DMS153 treated with DMSO at 0.1 percent for 48 hours (cell line): ENCODE measurements at regions not wholly inside any gene's neighbourhood (a gene's known extent, or its start where the extent isn't known, plus 50 kb on each side); places are given as distances from the start of the nearest gene placed in this dataset.

Source experiments
- DNase-seq: peaks from one replicate; lab custom pipeline; 2025; ENCODE audit not compliant: unreplicated experiment; lab: John Stamatoyannopoulos, UW

DNA sequence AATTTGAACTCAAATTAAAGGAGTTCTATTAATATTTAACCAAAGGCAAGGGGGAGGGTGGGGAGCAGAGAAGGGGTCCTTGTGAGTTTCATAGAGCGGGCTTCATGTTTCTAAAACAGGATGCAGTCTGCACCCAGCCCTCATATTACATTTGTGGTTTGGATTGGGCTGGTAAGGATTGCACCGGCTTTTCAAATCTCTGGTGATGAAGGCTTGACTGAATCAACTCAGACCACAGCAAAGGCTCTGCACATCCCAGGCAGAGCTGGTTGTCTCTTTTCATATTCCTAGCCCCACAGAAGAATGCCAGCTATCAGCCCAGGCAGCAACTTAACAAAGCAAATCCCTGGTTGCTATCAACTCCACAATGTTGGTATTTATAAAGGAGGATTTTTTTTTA lies 1221.4 kb downstream of the VRK1 start:
- DNase-seq, result no peak

DNA sequence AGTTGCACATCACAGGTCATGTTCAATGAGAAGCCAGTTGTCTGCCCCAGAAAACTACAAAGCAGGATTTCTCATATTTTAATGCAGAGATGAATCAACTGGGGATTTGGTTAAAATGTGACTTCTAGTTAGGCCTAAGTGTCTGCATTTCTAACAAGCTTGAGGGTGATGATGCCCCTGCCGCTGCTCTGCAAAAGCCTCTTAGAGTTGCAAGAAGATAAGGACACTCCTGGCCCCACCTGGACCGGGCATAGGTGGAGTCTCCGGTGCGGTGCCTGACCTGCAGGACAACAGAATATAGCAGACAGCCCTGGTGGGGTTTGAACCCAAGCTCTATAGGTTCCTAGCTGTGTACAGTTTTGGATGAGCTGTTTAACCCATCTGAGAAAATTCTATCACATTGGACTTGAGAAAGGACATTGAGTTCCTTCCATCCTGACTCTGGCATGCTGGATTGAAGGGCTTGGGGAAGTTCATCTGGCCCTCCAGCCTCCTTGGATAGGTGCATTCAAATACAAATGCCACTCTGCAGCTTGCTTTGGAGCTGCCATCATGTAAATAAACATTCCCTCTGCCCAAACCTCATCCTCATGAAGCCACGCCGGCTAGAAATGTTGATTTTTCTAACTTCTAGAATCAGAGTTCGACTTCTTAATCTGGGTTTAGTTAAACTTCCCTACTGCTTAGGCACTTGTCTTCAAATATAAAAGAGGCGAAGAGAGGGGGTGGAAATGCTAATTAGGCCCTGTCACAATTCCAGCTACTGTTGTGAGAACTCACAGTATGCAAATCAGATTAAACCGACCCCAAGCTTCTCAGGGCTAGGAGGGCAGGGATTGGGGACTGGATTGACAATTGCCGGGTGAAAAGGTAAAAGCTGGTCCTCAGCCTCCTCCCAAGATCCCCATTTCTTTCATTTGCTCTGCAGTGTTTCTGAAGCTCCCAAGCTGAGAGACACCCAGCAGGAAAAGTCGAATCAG lies 1225.6 kb downstream of the VRK1 start:
- DNase-seq, result no peak

DNA sequence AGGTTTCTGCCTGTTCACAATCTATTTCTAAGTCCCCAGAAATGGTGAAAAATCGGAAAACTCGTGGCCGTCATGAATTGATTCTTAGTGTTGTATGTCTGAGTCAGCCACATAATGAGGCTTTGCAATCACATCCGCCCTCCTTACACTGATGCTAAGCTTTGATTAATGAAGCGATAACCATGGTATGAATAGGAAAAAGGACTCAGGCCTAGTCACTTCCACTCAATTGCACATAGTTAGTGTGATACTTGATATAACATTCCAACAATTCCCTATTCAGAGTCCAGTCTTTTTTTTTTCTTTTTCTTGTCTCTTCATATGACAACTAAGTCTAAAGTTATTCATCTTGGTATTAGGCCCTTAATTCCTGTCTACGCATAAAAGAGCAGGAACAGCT lies 1231.0 kb downstream of the VRK1 start:
- DNase-seq, result no peak

DNA sequence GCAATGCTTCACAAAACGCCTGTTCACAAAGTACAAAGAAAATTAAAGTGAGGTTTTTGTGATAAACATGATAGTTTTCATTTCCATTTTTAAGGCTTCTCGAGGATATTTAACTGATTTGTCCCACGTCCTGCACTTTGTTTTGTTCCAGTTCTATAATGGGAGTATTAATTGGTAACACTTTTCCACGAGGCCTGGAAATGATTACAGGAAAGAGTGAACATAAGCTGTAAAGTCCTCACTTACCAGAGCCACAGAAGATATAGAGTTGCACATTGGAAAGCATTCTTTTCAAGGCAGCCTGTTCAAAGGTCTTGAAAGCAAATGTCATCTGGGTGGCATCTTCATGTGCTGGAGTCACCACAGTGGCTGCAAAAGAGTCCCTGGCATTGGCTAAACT lies 1236.6 kb downstream of the BCL11B start:
- no peak for DNase-seq

DNA sequence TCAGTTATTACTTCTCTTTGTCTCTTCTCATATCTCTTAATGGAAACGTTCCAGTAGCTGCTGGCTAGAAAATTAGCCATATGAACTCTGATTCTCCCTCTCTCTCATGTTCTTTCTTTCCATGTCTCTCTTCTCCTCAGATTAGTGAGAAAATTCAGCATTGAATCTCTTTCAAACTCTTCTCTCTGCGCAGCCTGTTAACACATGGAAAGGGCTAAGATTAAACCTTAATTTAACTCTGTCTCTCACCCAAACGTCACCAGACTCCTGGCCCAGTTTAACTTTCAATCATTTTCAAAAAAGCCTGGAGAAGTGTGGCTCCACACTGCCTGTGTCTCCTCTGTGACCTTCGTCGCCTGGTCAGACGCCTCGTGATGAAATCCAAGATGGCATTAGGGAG lies 1234.2 kb downstream of the BCL11B start:
- no peak for DNase-seq

DNA sequence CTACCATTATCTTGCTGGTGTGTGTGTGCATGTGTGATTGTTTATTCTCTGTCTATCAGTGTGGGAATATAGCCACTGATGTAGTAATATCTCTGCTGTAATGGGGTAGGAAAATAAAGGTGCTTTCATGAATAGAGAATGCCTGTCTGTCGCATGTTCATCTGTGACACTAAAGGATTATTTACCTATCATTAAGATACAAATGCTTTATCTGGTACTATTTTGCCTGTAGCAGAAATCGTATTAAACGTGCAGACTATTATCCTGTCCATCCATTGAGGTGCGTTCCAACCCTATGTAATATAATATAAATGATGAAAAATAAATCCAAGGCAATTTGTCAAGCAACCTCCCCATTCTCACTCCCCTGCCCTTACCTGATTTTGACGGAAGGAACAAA lies 1215.1 kb downstream of the BCL11B start:
- peak; percentile 12 for DNase-seq

DNA sequence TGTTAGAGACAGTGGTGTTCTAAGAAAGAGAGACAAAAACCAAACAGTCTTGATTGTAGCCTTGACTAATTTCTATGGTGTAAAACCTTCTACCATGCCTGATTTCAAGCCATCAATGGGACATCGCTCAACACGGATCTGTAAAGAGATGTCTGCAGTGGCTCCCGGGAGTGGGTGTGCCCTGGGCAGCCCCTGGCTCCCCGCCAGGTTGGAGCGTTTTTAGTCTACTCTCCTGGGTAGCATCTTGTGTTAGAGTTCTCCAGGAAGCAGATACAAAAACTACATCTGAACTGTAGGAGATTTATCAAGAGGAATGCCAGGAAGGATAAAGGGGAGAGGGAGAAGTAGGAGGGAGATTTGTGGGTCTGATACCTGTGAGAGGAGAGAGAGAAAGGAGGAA lies 1212.9 kb downstream of the BCL11B start:
- DNase-seq, result no peak

DNA sequence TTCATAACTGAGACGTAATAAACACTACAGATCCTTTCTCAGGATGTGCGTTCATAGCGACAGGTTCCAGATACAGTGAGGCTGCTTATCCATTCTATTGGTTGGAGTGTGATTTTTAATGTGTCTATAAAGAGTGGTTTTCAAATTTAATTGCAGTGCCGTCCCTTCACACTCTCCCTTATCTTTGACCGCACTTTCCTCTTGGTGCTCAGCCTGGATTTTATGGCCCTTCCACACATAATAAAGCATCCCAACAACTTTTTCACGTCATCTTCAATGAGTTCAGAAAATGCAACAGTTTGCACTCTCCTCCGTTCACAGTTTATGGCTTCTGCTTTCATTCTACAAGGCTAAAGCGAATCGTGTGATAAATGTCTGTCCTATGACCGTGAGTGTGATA lies 1209.9 kb downstream of the BCL11B start:
- DNase-seq, result no peak

DNA sequence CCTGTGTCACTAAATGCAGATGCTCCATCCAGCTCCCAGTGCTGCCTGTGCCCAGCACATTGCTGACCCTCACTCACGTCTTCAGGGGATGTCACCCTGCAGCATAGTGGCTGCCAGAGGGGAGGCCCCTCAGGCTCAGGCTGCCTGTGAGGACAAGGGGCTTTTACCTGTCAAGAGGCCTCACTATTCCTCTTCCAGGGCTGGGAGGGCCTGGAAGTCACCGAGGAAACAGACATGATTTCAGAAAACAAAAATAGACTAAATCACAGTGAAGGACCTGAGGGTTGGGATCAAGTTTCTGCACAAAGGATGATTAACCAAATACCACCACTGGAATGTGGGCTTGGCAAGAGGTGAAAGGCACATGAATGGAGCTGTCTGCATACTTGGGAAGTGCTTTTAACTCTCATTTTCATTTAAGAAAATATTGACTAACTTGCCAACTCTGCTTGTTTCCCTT lies 1202.3 kb downstream of the BCL11B start:
- no peak for DNase-seq

DNA sequence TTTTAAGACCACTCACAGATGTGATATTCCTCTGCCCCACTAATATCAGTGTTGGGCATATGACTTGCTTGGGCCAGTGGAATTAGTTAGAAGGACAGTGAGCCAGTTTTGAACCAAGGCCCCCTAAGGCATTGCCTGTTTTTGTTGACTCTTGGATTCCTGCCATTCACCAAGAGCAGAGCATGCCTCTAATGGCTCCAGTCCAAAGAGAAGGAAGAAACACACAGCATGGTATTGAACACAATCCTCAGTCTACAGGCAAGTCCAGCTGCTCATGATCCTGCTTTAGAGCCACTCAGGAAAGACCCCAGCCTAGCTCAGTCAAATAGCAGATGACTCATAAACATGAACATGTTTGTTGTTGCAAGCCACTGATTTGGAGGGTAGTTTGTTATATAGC lies 1201.5 kb downstream of the BCL11B start:
- DNase-seq, result no peak

DNA sequence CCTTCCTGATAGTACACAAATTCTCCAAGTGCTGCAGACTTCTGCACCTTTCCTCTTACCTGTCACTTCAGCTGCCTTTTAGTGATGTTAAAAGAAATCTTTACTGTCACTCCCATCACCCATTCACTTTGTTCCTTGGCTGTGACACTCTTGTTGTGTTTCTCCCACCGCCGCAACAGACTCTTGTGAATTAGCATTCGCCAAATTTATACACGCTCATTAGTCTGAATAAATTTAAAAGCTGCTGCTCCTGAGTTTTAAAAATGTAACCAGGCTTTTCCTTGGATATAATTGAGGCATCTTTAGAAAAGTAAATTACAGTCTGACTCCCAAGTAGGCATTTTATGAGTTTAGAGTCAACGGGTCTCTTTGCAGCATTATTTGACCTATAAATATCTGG lies 1197.9 kb downstream of the BCL11B start:
- no peak for DNase-seq

DNA sequence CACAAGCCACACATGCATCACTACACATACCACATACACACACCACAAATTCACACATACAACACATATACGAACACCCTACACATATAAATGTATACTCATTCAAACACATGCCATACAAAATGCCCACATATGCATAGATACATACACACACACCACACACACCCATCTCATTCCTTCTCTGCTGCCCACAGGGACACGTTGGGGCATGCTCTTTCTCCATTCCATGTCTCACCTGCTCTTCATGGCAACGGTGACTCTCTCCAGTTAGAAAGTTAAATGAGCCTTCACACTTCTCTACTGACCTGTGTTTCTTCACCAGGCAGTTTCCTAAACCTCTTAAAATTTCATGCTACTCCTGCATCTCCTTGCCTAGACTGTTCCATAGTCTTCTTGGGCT lies 1194.8 kb downstream of the BCL11B start:
- no peak for DNase-seq

DNA sequence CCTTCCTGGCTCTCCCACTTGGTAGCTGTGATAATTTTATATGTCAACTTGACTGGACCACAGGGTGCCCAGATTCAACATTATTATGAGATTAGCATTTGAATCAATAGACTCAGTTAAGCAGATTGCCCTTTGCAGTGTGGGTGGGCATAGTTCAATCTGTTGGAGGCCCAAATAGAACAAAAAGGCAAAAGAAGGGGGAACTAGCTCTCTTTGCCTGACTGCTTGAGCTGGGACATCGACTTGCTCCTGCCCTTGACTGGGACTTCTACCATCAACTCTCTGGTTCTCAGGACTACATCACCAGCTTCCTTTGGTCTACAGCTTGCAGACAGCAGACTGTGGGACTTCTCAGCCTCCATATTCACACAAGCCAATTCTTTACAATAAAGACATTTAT lies 1189.2 kb downstream of the BCL11B start:
- no peak for DNase-seq

DNA sequence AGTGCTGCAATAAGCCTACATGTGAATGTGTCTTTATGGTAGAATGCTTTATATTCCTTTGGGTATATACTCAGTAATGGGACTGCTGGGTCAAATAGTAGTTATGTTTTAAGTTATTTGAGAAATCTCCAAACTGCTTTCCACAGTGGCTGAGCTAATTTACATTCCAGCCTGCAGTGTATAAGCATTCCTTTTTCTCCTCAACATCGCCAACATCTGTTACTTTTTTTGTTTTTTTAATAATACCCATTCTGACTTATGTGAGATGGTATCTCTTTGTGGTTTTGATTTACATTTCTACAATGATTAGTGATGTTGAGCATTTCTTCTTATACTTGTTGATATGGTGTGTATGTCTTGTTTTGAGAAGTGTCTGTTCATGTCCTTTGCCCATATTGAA lies 1186.2 kb downstream of the BCL11B start:
- DNase-seq, result no peak

DNA sequence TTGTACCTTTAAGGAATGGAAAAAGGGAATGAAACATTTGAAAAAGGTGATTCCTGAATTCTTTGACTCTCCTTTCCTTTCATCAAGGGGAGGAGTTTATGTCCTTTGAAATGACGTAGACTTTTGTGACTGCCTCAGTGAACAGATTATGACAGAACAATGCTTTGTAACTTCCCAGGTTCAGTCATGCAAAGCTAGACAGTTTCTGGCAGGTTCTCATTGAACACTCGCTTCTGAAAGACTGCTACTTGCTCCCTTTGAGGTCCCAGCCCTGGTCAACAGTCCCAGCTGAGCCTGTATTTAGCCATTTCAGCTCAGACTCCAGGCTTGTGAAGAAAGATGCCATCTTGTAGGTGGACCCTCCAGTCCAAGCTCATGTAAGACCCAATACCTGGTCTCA lies 1178.9 kb downstream of the BCL11B start:
- DNase-seq, result no peak

DNA sequence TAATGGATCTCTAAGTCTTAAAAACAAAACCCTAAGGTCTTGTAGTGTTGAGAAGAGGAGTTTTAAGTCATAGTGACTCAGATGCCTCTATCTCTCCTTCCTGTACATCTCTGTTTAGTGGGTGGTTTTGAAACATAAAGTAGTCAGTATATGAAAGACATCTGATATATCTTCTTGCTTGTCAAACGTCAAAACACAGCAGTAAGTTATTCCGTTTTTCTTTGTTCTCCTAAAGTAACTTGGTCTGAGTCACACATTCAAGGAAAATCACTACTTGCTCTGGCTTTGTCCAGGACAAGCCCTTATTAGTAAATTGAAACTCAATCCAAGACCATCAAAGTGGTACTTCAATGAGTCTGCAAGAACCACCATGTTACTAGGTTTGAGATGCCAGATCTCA lies 1172.5 kb downstream of the BCL11B start:
- no peak for DNase-seq

DNA sequence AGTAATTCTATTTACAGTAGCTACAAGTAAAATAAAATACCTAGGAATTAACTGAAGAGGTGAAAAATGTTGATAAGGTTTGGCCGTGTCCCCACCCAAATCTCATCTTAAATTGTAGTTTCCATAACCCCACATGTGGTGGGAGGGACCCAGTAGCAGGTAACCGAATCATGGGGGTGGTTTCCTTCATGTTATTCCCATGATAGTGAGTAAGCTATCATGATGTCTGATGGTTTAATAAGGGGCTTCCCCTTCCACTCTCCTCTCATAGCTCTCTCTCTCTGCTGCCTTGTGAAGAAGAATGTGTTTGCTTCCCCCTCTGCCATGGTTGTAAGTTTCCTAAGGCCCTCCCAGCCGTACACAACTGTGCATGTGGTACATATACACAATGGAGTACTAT lies 1170.7 kb downstream of the BCL11B start:
- DNase-seq, result no peak

DNA sequence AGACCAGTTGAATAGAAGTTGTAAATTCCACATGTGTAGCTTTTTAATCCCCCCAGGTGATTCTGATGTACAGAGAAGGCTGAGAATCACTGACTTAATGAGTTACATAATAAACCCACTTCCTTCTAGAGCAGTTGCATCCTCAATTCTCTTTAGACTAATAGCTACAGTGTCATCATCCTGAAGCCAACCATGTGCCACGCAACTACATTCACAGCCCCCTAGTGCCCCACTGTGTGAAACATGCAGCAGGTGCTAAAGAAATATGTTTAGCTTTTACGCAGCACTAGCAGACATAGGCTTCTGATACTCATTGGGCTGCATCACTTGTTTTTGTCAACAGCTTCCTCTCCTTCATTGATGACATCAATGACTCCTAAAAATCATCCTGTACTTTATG lies 1168.3 kb downstream of the BCL11B start:
- no peak for DNase-seq

DNA sequence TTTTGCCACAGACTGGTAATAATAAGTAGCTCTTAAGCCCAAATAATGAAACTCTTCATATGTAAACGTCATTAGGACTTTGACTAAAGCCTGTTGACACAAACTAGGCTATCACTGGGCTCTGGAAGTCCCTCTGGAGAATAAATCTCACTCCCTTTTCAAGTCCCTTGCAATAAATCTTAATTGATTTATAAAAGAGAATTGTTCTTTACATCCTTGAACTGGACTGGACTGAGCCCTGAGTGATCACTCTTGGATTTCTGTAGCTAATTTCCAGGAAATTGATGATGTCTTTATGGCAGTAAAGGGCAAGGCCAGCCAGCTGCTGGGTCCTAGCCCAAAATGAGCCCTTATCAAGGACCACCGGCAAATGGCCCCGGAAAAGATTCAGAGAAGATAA lies 1162.7 kb downstream of the BCL11B start:
- DNase-seq, result no peak

DNA sequence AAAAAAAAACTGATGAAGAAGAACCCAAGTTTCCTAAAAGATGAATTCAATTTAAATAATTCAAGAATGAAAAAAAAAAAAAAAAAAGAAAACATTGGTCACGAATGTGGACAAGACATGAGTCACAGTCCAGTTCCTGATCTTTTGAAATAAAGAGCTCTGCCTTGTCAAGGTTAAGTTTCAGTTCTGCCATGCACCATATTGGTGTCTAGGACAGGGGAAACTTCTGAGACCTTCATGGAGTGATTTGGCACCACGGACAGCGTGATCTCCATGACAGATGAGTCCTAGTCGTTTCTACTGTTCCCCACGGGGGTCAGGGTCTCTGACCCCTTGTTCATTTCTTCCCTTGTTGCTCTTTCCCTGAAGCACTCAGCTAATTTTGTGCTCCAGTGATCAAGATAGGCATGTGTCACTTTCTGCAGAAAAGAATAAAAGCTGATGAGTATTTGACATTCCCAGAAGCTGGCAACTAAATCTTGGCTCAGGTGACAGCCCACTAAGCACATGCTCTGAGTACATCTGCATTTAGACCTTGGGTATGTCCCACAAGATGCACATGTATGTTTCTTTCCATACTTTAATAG lies 1159.7 kb downstream of the BCL11B start:
- DNase-seq, result no peak

DNA sequence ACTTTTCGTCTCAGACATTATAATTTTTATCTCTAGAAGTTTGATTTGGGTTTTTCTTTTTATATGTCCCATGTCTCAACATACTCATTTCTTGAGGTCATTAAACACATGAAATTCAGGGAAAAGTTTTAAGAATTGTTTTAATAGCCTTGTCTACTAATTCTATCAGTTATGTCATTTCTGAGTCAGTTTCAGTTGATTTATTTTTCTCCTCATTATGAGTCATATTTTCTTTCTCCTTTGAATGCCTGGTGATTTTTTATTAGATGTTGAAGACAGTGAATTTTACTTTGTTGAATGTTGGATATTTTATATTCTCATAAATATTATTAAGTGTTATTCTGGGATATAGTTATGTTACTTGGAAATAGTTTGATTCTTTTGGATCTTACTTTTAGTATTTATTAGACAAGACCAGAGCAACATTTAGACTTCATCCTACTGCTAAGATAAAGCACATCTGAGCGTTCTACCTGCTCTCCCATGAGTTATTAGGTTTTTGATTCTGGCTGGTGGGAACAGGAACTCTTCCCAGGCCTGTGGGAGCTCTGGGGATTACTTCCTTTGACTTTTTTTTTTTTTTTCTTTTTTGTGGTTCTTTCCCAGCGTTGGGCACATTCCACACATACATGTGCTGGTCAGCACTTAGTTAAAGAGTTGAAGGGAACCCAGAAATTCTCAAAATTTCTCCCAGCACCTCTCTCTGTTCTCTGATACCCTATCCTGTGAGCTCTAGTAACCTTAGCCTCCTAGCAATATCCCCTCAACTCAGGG lies 1157.7 kb downstream of the BCL11B start:
- no peak for DNase-seq

DNA sequence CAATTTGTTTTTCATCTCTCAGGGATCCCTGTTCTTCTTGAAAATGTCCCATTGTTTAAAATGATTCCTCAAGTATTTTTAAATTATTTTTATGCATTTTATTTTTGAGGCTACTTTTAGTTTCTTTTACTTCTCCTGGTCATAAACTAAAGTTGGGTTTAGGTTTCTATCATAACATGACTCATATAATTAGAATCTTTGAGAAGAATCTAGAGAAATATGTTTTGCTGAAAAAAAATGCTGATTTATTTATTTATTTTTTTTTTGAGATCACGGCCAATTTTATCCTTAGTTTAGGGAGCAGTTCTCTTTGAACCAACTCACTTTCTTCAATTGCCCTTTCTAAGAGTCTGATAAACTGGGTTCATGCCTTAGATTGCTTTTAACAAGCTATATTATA lies 1157.1 kb downstream of the BCL11B start:
- DNase-seq, result no peak
